ENCODE measurements at regions not wholly inside any gene's neighbourhood (a gene's known extent, or its start where the extent isn't known, plus 50 kb on each side); places are given as distances from the start of the nearest gene placed in this dataset.
"Not testable (repeated sequence)": the region's sequence is repeated elsewhere in the genome, so short reads cannot be mapped to it uniquely, and the experiment has no call there.

- FAIRE-seq (no peak), DNase-seq (ENCODE audit: extremely low spot score, insufficient read length, low read depth) (no peak)
Measured at GRCh38 chr7:12921751-12922345, 234.4 kb downstream of the ARL4A start.

- FAIRE-seq = no peak
- no peak for DNase-seq (ENCODE audit: extremely low spot score, insufficient read length, low read depth)
Measured at GRCh38 chr7:12923971-12924370, 236.5 kb downstream of the ARL4A start.

- FAIRE-seq (no peak), DNase-seq (ENCODE audit: extremely low spot score, insufficient read length, low read depth) (no peak)
Measured at GRCh38 chr7:12926206-12926605, 238.8 kb downstream of the ARL4A start.

- FAIRE-seq (no peak), DNase-seq (ENCODE audit: extremely low spot score, insufficient read length, low read depth) (no peak)
Measured at GRCh38 chr7:12927635-12928434, 240.4 kb downstream of the ARL4A start.

- no peak for DNase-seq (ENCODE audit: extremely low spot score, insufficient read length, low read depth)
- no peak for FAIRE-seq
Measured at GRCh38 chr7:12929476-12930140, 242.2 kb downstream of the ARL4A start.

GRCh38 chr7:12930534-12930933 is 243.1 kb downstream of the ARL4A start:
- DNase-seq (ENCODE audit: extremely low spot score, insufficient read length, low read depth) (no peak), FAIRE-seq (no peak)

- DNase-seq (ENCODE audit: extremely low spot score, insufficient read length, low read depth) = not testable (repeated sequence)
Measured at GRCh38 chr7:12931465-12931864, 244.0 kb downstream of the ARL4A start.

GRCh38 chr7:12939694-12940093 is 252.3 kb downstream of the ARL4A start:
- FAIRE-seq (no peak), DNase-seq (ENCODE audit: extremely low spot score, insufficient read length, low read depth) (no peak)

More at GRCh38 chr7:12931465-12931864, 244.0 kb downstream of the ARL4A start:
- not testable (repeated sequence) for FAIRE-seq

- DNase-seq (ENCODE audit: extremely low spot score, insufficient read length, low read depth) = no peak
- FAIRE-seq = no peak
Measured at GRCh38 chr7:12941512-12941911, 254.1 kb downstream of the ARL4A start.

GRCh38 chr7:12942609-12943008 is 255.2 kb downstream of the ARL4A start:
- no peak for DNase-seq (ENCODE audit: extremely low spot score, insufficient read length, low read depth)
- FAIRE-seq = no peak

- DNase-seq (ENCODE audit: extremely low spot score, insufficient read length, low read depth) (no peak), FAIRE-seq (no peak)
Measured at GRCh38 chr7:12943781-12944180, 256.3 kb downstream of the ARL4A start.

- DNase-seq (ENCODE audit: extremely low spot score, insufficient read length, low read depth) (no peak), FAIRE-seq (no peak)
Measured at GRCh38 chr7:12945901-12946300, 258.5 kb downstream of the ARL4A start.

GRCh38 chr7:12947465-12947864 is 260.0 kb downstream of the ARL4A start:
- no peak for DNase-seq (ENCODE audit: extremely low spot score, insufficient read length, low read depth)
- FAIRE-seq = no peak

- DNase-seq (ENCODE audit: extremely low spot score, insufficient read length, low read depth) = no peak
- FAIRE-seq = no peak
Measured at GRCh38 chr7:12949060-12949931, 261.9 kb downstream of the ARL4A start.

GRCh38 chr7:12951397-12951801 is 264.0 kb downstream of the ARL4A start:
- FAIRE-seq = no peak
- no peak for DNase-seq (ENCODE audit: extremely low spot score, insufficient read length, low read depth)

- no peak for FAIRE-seq
Measured at GRCh38 chr7:12954380-12955033, 267.1 kb downstream of the ARL4A start.

GRCh38 chr7:12957487-12957886 is 270.1 kb downstream of the ARL4A start:
- FAIRE-seq (no peak), DNase-seq (ENCODE audit: extremely low spot score, insufficient read length, low read depth) (no peak)

More at GRCh38 chr7:12954380-12955033, 267.1 kb downstream of the ARL4A start:
- DNase-seq (ENCODE audit: extremely low spot score, insufficient read length, low read depth) = no peak

GRCh38 chr7:12961910-12962480 is 274.6 kb downstream of the ARL4A start:
- FAIRE-seq (no peak), DNase-seq (ENCODE audit: extremely low spot score, insufficient read length, low read depth) (no peak)

- DNase-seq (ENCODE audit: extremely low spot score, insufficient read length, low read depth) (no peak), FAIRE-seq (no peak)
Measured at GRCh38 chr7:12963435-12963834, 276.0 kb downstream of the ARL4A start.
